GM12878 (cell line): ENCODE measurements at regions not wholly inside any gene's neighbourhood (a gene's known extent, or its start where the extent isn't known, plus 50 kb on each side); places are given as distances from the start of the nearest gene placed in this dataset.

Experiments
- ATAC-seq: fragments of 200-7000 bp; cut with Tn5 transposase; 3 replicates; pipeline ENCODE4 v1.9.1; 2020; ENCODE audit warnings: mild to moderate bottlenecking, moderate library complexity
- BruUV-seq: library from RNA; stranded (reverse); fragments of 400-500 nt; replicated peaks from 2 replicates; lab custom pipeline; 2021; lab: Mats Ljungman, UMichigan
- CTCF ChIA-PET: fragments of 300-600 bp; sonication (Branson Sonifier 250); formaldehyde crosslinking; extraction: SDS; loops from one replicate; lab custom pipeline; 2021; ENCODE audit warnings: inconsistent platforms; lab: Yijun Ruan, JAX
- POLR2A ChIA-PET: fragments of 350-600 bp; formaldehyde crosslinking; extraction: SDS; loops from one replicate; lab custom pipeline; 2021; ENCODE audit warnings: inconsistent platforms; lab: Charles Lee
- RAD21 ChIA-PET: fragments of 300-600 bp; sonication (Branson Sonifier 250); formaldehyde crosslinking; loops from one replicate; lab custom pipeline; 2023; ENCODE audit warnings: antibody characterized with exemption; ENCODE audit not compliant: unreplicated experiment; lab: Charles Lee
- SMC1A ChIA-PET: fragments of 300-600 bp; sonication (Branson Sonifier 250); formaldehyde crosslinking; loops from one replicate; lab custom pipeline; 2023; ENCODE audit not compliant: unreplicated experiment, uncharacterized antibody; lab: Charles Lee
- DNase-seq: peaks from one replicate; pipeline ENCODE4 v3.0.0-alpha.2; 2011; ENCODE audit warnings: low read depth, low spot score
- FAIRE-seq: peaks from 3 replicates; lab custom pipeline; 2011; peaks lifted over from hg19 to GRCh38; lab: Jason Lieb, UNC
- H2AFZ ChIP-seq: 2 replicates; pipeline ENCODE4 v1.6.0; 2011; ENCODE audit warnings: low read depth, low read length, control low read depth; ENCODE audit not compliant: control insufficient read depth
- H3K27ac ChIP-seq: 2 replicates; pipeline ENCODE4 v1.5.1; 2011; ENCODE audit warnings: control low read depth; ENCODE audit not compliant: control insufficient read depth, insufficient read depth
- H3K27me3 ChIP-seq, 2 experiments: replicated peaks in 1 of 2; 2 replicates each; pipeline versions ENCODE4 v1.6.0 to v1.6.1; 2011; ENCODE audit warnings: low read length in 1 of 2; ENCODE audit not compliant: control insufficient read depth in 2 of 2, insufficient read depth in 2 of 2
- H3K36me3 ChIP-seq, 2 experiments: 2 replicates each; pipeline ENCODE4 v1.5.1; 2011; ENCODE audit warnings: low read length in 1 of 2; ENCODE audit not compliant: control insufficient read depth in 2 of 2, insufficient read depth in 2 of 2
- H3K4me1 ChIP-seq: 2 replicates; pipeline ENCODE4 v1.6.1; 2011; ENCODE audit warnings: mild to moderate bottlenecking, low read length, moderate library complexity, mixed read lengths; ENCODE audit not compliant: control insufficient read depth, insufficient read depth
- H3K4me2 ChIP-seq: 2 replicates; pipeline ENCODE4 v1.6.0; 2011; ENCODE audit warnings: control low read depth; ENCODE audit not compliant: control insufficient read depth, insufficient read depth
- H3K4me3 ChIP-seq: fragments of 200-600 bp; sonication (generic); 2 replicates; pipeline ENCODE4 v1.5.1; 2016
- H3K79me2 ChIP-seq: 2 replicates; pipeline ENCODE4 v1.6.0; 2011; ENCODE audit warnings: low read length; ENCODE audit not compliant: control insufficient read depth, insufficient read depth
- H3K9ac ChIP-seq: 2 replicates; pipeline ENCODE4 v1.8.0; 2011; ENCODE audit warnings: low read length, control low read depth, mixed read lengths; ENCODE audit not compliant: control insufficient read depth, insufficient read depth
- H3K9me3 ChIP-seq: replicated peaks from 3 replicates; pipeline ENCODE4 v1.5.1; 2011; ENCODE audit warnings: mild to moderate bottlenecking, low read length; ENCODE audit not compliant: control insufficient read depth, insufficient read depth
- H4K20me1 ChIP-seq: 2 replicates; pipeline ENCODE4 v1.6.0; 2011; ENCODE audit not compliant: control insufficient read depth, insufficient read depth
- KAT2A ChIP-seq: conservative IDR thresholded peaks from 2 replicates; pipeline ENCODE4 v1.6.1; 2011; ENCODE audit warnings: low read depth, low read length; ENCODE audit not compliant: control insufficient read depth
- MYB ChIP-seq: fragments of 150-350 bp; IDR thresholded peaks from 2 replicates; pipeline ENCODE4 v1.6.1; 2014; ENCODE audit warnings: mild to moderate bottlenecking, low read depth, low read length, borderline replicate concordance
- NR2F1 ChIP-seq: fragments of 450-650 bp; conservative IDR thresholded peaks from 2 replicates; pipeline ENCODE4 v1.6.1; 2017; ENCODE audit warnings: mild to moderate bottlenecking
- RELB ChIP-seq: fragments of 450-650 bp; IDR thresholded peaks from 2 replicates; pipeline ENCODE4 v1.6.1; 2017; ENCODE audit warnings: low read depth, mild to moderate bottlenecking, moderate library complexity
- SKIL ChIP-seq: fragments of 450-650 bp; IDR thresholded peaks from 2 replicates; pipeline ENCODE4 v1.6.1; 2017; ENCODE audit warnings: mild to moderate bottlenecking, low read depth, inconsistent platforms; ENCODE audit not compliant: poor library complexity, severe bottlenecking
- SMARCA5 ChIP-seq: fragments of 450-650 bp; IDR thresholded peaks from 2 replicates; pipeline ENCODE4 v1.6.1; 2017; ENCODE audit warnings: mild to moderate bottlenecking
- TAF1 ChIP-seq: IDR thresholded peaks from 2 replicates; pipeline ENCODE4 v1.6.1; 2011; ENCODE audit warnings: mild to moderate bottlenecking, low read depth, low read length, borderline replicate concordance
- TBL1XR1 ChIP-seq: IDR thresholded peaks from 2 replicates; pipeline ENCODE4 v1.6.1; 2012; ENCODE audit warnings: low read depth, low read length, improper control_type of control experiment
- ZBTB4 ChIP-seq: fragments of 450-650 bp; formaldehyde crosslinking; IDR thresholded peaks from 2 replicates; pipeline ENCODE4 v1.4.0; 2022; ENCODE audit warnings: mild to moderate bottlenecking, moderate library complexity
- in situ Hi-C: fragments of 300-500 bp; cut with MboI; formaldehyde crosslinking; loops from 9 replicates; pipeline ENCODE4 v1.14.3; 2018; ENCODE audit warnings: mixed read lengths
- intact Hi-C: fragments of 100-400 bp; cut with micrococcal nuclease; formaldehyde crosslinking; loops from one replicate; pipeline ENCODE4 v1.14.2; 2022; ENCODE audit not compliant: unreplicated experiment

- H4K20me1 ChIP-seq: no peaks in the 10 kb centered on the region
- RAD21 ChIA-PET: no interaction called here
- SMC1A ChIA-PET: no interaction called here
- DNase-seq (no peak), FAIRE-seq (no peak), ATAC-seq (no peak; the same call in 2 of the 3 replicates)
- no peaks in the 10 kb centered on the region for H3K36me3 ChIP-seq
- H3K4me3 ChIP-seq: no peak overlapping the region
- no peak overlapping the region for H3K4me2 ChIP-seq
- TF ChIP-seq ZBTB4 (CRISPR knock-in tag) (no peak), NR2F1 (no peak), RELB (no peak), MYB (no peak), TBL1XR1 (no peak), KAT2A (no peak), SMARCA5 (no peak), TAF1 (no peak), SKIL (no peak)
- H3K4me1 ChIP-seq: no peaks in the 10 kb centered on the region
- no peaks in the 10 kb centered on the region; the same call in 2 of the 3 replicates for H3K9me3 ChIP-seq
- CTCF ChIA-PET: no interaction called here
- intact Hi-C loops: no loop called here
- no peak overlapping the region for H3K27ac ChIP-seq
- H3K9ac ChIP-seq: no peak overlapping the region
- no TSS peak for BruUV-seq
- in situ Hi-C loops: no loop called here
- H2AFZ ChIP-seq: no peak overlapping the region
- POLR2A ChIA-PET: no interaction called here
- no peaks in the 10 kb centered on the region for H3K27me3 ChIP-seq
- H3K79me2 ChIP-seq: no peaks in the 10 kb centered on the region
Observed at GRCh38 chr13:34044660-34045080, 226.7 kb downstream of the RFC3 start.
